ENCODE measurements at regions not wholly inside any gene's neighbourhood (a gene's known extent, or its start where the extent isn't known, plus 50 kb on each side); places are given as distances from the start of the nearest gene placed in this dataset.

DNA sequence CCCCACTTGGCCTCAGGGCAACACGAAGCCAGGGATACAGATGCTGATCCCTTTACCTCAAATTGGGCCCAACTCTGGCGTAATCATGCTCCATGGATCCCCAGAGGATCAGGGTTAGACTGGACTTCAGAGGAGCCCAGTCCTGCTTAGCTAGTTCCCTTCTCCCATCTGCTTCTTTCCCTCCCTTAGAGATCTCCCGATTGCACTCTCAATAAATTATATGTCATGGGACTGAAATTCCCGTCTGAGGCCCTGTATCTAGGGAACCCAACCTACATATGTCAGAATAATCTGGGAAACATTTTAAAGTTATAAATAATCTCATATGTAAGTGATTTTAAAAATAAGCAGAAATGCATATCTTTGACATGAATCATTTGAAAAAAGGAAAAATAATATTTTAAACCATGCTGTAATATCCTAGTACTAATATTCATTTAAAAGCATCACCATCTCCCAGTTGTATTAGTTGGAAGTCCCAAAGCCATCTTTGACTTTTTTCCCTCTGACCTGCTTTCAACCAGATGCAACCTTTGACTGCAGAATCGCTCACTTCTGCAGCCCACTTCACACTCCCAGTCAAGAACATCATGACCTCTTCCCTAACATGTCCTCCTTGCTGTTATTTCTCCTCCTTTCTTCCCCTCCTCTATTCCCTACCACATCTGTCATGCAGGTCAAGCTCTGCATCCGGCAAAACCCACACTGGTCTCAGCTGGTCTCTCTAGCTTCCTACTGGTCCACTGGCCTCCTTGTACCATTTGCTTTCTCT is 393.6 kb downstream of the BTBD3 start:
- ChIA-PET POLR2A (no interaction called here), CTCF (no interaction called here)
- TF ChIP-seq, protein P1, sequence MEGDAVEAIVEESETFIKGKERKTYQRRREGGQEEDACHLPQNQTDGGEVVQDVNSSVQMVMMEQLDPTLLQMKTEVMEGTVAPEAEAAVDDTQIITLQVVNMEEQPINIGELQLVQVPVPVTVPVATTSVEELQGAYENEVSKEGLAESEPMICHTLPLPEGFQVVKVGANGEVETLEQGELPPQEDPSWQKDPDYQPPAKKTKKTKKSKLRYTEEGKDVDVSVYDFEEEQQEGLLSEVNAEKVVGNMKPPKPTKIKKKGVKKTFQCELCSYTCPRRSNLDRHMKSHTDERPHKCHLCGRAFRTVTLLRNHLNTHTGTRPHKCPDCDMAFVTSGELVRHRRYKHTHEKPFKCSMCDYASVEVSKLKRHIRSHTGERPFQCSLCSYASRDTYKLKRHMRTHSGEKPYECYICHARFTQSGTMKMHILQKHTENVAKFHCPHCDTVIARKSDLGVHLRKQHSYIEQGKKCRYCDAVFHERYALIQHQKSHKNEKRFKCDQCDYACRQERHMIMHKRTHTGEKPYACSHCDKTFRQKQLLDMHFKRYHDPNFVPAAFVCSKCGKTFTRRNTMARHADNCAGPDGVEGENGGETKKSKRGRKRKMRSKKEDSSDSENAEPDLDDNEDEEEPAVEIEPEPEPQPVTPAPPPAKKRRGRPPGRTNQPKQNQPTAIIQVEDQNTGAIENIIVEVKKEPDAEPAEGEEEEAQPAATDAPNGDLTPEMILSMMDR (IDR thresholded peaks at IDR 0.05; ENCODE audit: control extremely low read depth, extremely low read depth, low read depth, missing control alignments), result no peak
- DNase-seq (ENCODE audit: extremely low spot score), result no peak

DNA sequence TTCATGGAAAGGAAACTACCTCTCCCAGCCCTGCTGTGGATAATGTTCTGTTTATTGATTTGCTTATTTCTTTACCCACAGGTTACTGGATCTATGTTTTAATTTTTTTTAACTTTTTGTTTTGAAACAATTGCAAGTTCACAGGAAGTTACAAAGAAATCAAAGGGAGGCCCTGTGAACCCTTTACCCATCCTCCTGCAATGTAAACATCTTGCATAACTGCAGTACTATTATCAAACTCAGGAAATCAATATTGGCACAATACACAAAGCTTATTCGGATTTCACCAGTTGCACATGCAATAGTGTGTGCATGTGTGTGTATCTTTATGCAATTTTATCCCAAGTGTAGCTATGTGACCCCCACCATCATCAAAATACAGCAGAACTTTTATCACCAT is 398.0 kb downstream of the BTBD3 start:
- DNase-seq (ENCODE audit: extremely low spot score), result no peak
- TF ChIP-seq, protein P1 (IDR thresholded peaks at IDR 0.05; ENCODE audit: control extremely low read depth, extremely low read depth, low read depth, missing control alignments), result no peak
- ChIA-PET CTCF (no interaction called here), POLR2A (no interaction called here)

DNA sequence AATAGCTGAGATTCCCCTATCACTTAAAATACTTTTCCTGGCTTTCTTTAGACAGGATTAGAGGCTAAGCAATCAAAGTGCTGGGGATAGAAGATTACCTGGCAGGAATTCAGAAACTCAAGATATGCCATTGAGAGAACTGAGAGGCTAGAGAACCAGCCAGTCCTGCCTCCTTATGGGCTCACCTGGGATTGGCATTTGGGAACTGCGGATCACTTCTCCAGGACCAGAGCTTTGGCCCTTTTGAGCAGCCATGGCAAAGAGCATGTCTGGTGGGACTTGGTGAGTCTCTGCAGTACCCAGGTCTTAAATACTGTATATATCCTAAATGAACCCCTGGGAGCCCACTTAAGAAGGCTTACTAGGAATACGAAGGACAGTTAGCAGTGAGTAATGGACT is 399.1 kb downstream of the BTBD3 start:
- TF ChIP-seq, protein P1 (IDR thresholded peaks at IDR 0.05; ENCODE audit: control extremely low read depth, extremely low read depth, low read depth, missing control alignments), result no peak
- ChIA-PET POLR2A (no interaction called here), CTCF (no interaction called here)
- DNase-seq (ENCODE audit: extremely low spot score), result no peak

DNA sequence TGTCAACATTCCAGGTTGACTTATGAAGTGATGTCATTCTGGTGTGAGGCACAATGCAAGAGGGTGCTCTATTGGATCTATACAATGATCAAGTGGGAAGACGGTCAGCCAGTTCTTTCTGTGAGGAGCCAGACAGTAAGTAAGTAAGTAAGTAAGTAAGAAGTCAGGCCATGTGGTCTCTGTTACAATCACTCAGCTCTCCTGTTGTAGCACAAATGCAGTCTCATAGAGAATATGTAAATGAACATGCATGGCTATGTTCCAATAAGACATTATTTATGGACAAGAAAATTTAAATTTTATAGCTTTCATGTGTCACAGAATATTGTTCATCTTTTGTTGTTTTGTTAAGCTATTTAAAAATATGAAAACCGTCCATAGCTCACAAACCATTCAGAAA is 399.7 kb downstream of the BTBD3 start:
- POLR2A ChIA-PET, result no interaction called here
- no peak for DNase-seq (ENCODE audit: extremely low spot score)
- CTCF ChIA-PET, result no interaction called here
- TF ChIP-seq, protein P1 (IDR thresholded peaks at IDR 0.05; ENCODE audit: control extremely low read depth, extremely low read depth, low read depth, missing control alignments), result no peak

DNA sequence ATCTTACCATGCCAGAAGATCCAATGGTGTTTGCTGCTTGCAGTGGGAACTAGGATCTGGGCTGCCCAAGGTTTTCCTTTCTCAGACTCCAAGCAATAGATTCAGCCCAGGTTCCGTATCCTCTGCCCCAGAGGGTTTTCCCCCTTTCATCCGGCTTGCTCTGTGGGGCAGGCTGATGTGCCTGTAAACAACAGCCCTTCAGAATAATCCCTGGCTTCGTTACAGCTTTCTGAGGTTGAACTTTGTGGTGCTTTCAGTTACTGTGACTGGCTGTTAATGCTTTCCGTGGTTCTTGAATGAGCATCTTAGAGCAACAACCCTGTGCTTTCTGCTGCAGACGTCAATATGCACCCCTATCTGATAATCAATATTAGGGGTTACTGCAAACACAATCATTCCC is 400.4 kb downstream of the BTBD3 start:
- CTCF ChIA-PET, result no interaction called here
- DNase-seq (ENCODE audit: extremely low spot score), result no peak
- POLR2A ChIA-PET, result no interaction called here
- TF ChIP-seq, protein P1 (IDR thresholded peaks at IDR 0.05; ENCODE audit: control extremely low read depth, extremely low read depth, low read depth, missing control alignments), result no peak

DNA sequence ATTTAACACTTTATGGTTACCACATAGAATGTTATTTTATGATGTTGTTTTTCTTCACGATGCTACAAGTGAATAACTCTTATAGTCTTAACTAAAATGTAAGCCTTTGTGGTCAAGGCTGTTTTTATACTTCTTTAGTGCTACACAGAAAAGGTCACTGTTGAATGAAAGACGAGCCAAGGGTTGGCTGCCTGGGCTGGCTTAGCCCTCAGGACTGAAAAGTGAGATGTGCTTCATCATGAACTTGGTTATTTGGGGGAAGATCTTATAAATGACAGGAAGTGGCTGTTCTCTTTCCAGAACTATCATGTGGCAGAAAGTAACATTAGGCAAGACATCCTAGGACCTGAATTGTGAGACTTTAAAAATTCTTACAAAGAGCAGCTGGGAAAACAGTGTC is 404.0 kb downstream of the BTBD3 start:
- no peak for DNase-seq (ENCODE audit: extremely low spot score)
- ChIA-PET CTCF (no interaction called here), POLR2A (no interaction called here)
- TF ChIP-seq, protein P1 (IDR thresholded peaks at IDR 0.05; ENCODE audit: control extremely low read depth, extremely low read depth, low read depth, missing control alignments), result no peak

Data from GM10248 (cell line).